ENCODE measurements at regions not wholly inside any gene's neighbourhood (a gene's known extent, or its start where the extent isn't known, plus 50 kb on each side); places are given as distances from the start of the nearest gene placed in this dataset.

GRCh38 chr2:48249025-48249424 lies 65.5 kb upstream of the FOXN2 start:
- WGBS, 2 donors (ENCODE audit: low coverage in 1 of 2) = 47 to 71% methylated on average over 2 of the region's 2 CpGs

GRCh38 chr2:48249631-48250473 lies 64.6 kb upstream of the FOXN2 start:
- no peak overlapping the region for H3K4me3 ChIP-seq
- in situ Hi-C loops (cut with MboI; ENCODE audit: low pct_ligation_motif_present in 1 of 4, low pct_unique_long_range_greater_than_20kb in 1 of 4, low sequenced_read_pairs in 3 of 4) (no loop called here), intact Hi-C loops (cut with DNase I; ENCODE audit: low total_unique reads) (no loop called here)
- 49 to 53% methylated on average over 4 to 5 of the region's 5 CpGs for WGBS, 2 donors (ENCODE audit: low coverage in 1 of 2)
- no peaks in the 10 kb centered on the region for H3K9me3 ChIP-seq
- DNase-seq = no peak
- no peak for TF ChIP-seq POLR2A (IDR thresholded peaks at IDR 0.05)
- TF ChIP-seq POLR2AphosphoS5 (IDR thresholded peaks at IDR 0.05) = no peak
- no peak for TF ChIP-seq CTCF (IDR thresholded peaks at IDR 0.05)
- no peak for TF ChIP-seq EP300 (IDR thresholded peaks at IDR 0.05; ENCODE audit: low read depth)
- H3K36me3 ChIP-seq = no peaks in the 10 kb centered on the region
- no peaks in the 10 kb centered on the region for H3K27me3 ChIP-seq
- peak overlapping the region in 3 of 4 donors; percentile 36 to 68 (median 46) for H3K27ac ChIP-seq
- peaks cover 9 to 24% (median 13%) of the 10 kb centered on the region in 4 donors for H3K4me1 ChIP-seq

More at GRCh38 chr2:48249025-48249424, 65.5 kb upstream of the FOXN2 start:
- Histone ChIP-seq H3K27me3 (no peaks in the 10 kb centered on the region), H3K27ac (peak overlapping the region; percentile 28 to 68 (median 46)), H3K9me3 (no peaks in the 10 kb centered on the region), H3K4me3 (no peak overlapping the region), H3K4me1 (peaks cover 9 to 24% (median 13%) of the 10 kb centered on the region in 4 donors), H3K36me3 (no peaks in the 10 kb centered on the region)
- DNase-seq = no peak
- no peak for TF ChIP-seq CTCF (IDR thresholded peaks at IDR 0.05)
- TF ChIP-seq POLR2AphosphoS5 (IDR thresholded peaks at IDR 0.05) = no peak
- no peak for TF ChIP-seq EP300 (IDR thresholded peaks at IDR 0.05; ENCODE audit: low read depth)
- no peak for TF ChIP-seq POLR2A (IDR thresholded peaks at IDR 0.05)
- intact Hi-C loops (cut with DNase I; ENCODE audit: low total_unique reads) = no loop called here
- in situ Hi-C loops (cut with MboI; ENCODE audit: low pct_ligation_motif_present in 1 of 4, low pct_unique_long_range_greater_than_20kb in 1 of 4, low sequenced_read_pairs in 3 of 4) = no loop called here

GRCh38 chr2:48250474-48250844 lies 64.0 kb upstream of the FOXN2 start:
- TF ChIP-seq CTCF (IDR thresholded peaks at IDR 0.05) (no peak), POLR2A (IDR thresholded peaks at IDR 0.05) (no peak), EP300 (IDR thresholded peaks at IDR 0.05; ENCODE audit: low read depth) (no peak), POLR2AphosphoS5 (IDR thresholded peaks at IDR 0.05) (no peak)
- in situ Hi-C loops (cut with MboI; ENCODE audit: low pct_ligation_motif_present in 1 of 4, low pct_unique_long_range_greater_than_20kb in 1 of 4, low sequenced_read_pairs in 3 of 4) = no loop called here
- H3K27ac ChIP-seq = peak overlapping the region in 1 of 4 donors; percentile 68

GRCh38 chr2:48250943-48251342 lies 63.5 kb upstream of the FOXN2 start:
- TF ChIP-seq POLR2AphosphoS5 (IDR thresholded peaks at IDR 0.05) (no peak), EP300 (IDR thresholded peaks at IDR 0.05; ENCODE audit: low read depth) (no peak), POLR2A (IDR thresholded peaks at IDR 0.05) (no peak), CTCF (IDR thresholded peaks at IDR 0.05) (no peak)
- H3K27ac ChIP-seq = no peak overlapping the region
- no peaks in the 10 kb centered on the region for H3K36me3 ChIP-seq
- WGBS, 2 donors (ENCODE audit: low coverage in 1 of 2) = 68 to 84% methylated on average over 3 of the region's 3 CpGs
- no peaks in the 10 kb centered on the region for H3K27me3 ChIP-seq
- peaks cover 9 to 24% (median 13%) of the 10 kb centered on the region in 4 donors for H3K4me1 ChIP-seq
- H3K4me3 ChIP-seq = no peak overlapping the region
- H3K9me3 ChIP-seq = no peaks in the 10 kb centered on the region
- intact Hi-C loops (cut with DNase I; ENCODE audit: low total_unique reads) (no loop called here), in situ Hi-C loops (cut with MboI; ENCODE audit: low pct_ligation_motif_present in 1 of 4, low pct_unique_long_range_greater_than_20kb in 1 of 4, low sequenced_read_pairs in 3 of 4) (no loop called here)
- DNase-seq = no peak

More at GRCh38 chr2:48250474-48250844, 64.0 kb upstream of the FOXN2 start:
- no peaks in the 10 kb centered on the region for H3K36me3 ChIP-seq
- intact Hi-C loops (cut with DNase I; ENCODE audit: low total_unique reads) = no loop called here
- no peaks in the 10 kb centered on the region for H3K27me3 ChIP-seq
- H3K9me3 ChIP-seq = no peaks in the 10 kb centered on the region
- no peak overlapping the region for H3K4me3 ChIP-seq
- no peak for DNase-seq
- H3K4me1 ChIP-seq = peaks cover 9 to 24% (median 13%) of the 10 kb centered on the region in 4 donors
- WGBS, 2 donors (ENCODE audit: low coverage in 1 of 2) = 89 to 92% methylated on average over 4 of the region's 4 CpGs
